ENCODE measurements at regions not wholly inside any gene's neighbourhood (a gene's known extent, or its start where the extent isn't known, plus 50 kb on each side); places are given as distances from the start of the nearest gene placed in this dataset.

DNA sequence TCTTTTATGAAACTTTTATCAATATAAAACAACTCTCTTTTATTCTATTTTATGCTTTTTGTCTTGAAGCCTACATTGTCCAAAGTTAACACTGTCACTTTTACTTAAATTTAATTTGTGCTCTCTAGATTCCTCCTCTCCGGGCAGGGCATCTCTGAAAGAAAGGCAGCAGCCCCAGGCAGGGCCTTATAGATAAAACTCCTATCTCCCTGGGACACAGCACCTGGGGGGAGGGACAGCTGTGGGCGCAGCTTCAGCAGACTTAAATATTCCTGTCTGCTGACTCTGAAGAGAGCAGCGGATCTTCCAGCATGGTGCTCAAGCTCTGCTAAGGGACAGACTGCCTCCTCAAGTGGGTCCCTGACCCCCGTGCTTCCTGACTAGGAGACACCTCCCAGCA lies 447.7 kb upstream of the FANCL start:
- no peak overlapping the region for H3K4me3 ChIP-seq (ENCODE audit: low read depth, low read length)

DNA sequence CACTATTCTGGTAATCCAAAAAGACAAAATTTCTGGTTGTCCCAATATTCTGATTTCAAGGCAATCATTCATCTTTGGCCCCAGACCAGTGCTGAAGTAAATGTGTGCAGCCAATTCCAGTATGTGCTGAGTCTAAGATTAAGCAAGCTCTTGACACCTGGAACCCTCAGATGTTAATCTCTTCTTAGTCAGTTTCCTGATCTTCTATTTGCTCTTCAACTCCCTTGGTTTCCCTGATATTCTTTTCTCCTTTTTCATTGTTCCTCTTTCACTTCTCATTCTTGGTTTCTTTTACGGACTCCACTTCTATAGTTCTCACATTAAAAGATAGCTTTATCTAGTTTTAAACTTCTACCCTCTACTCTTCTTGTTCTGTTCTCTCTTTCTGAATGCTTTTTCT lies 445.7 kb upstream of the FANCL start:
- no peak overlapping the region for H3K4me3 ChIP-seq (ENCODE audit: low read depth, low read length)

DNA sequence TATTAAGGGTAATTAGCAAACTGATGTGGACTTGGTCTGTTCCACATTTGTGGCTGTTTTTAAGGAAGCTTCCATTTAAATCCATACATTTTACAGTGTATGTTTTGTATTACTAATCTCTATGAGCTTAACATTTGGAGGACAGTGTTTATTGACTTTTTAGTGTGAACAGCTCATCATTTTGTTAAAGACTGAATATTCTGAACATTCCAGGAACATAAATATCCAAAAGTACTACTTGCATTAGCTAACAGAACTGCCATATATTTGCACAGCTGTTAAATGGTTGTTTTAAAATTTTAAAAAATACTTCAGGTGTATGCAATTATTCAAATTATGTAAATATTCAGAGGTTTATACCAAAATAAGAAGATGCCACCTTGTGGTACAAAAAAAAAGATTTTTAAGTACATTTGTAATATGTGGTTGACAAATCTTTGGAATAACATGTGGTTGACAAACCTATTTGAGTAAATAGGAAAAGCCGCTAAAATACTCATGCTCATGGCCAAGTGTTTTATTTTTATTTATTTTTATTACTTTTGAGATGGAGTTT lies 439.7 kb upstream of the FANCL start:
- no peak overlapping the region for H3K4me3 ChIP-seq (ENCODE audit: low read depth, low read length)

DNA sequence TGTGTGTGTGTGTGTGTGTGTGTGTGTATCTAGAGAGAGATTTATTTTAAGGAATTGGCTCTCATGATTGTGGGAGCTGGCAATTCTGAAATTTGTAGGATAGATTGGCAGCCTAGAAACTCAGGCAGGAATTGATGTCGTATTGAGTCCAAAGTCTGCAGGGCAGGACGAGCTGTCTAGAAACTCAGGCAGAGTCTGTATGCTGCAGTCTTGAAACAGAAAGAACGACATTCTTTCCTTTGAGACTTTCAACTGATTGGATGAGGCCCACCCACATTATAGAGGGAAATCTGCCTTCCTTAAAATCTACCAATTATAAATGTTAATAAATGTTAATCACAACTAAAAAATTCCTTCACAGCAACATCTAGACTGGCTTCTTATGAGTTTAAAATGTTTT lies 436.6 kb upstream of the FANCL start:
- no peak overlapping the region for H3K4me3 ChIP-seq (ENCODE audit: low read depth, low read length)

DNA sequence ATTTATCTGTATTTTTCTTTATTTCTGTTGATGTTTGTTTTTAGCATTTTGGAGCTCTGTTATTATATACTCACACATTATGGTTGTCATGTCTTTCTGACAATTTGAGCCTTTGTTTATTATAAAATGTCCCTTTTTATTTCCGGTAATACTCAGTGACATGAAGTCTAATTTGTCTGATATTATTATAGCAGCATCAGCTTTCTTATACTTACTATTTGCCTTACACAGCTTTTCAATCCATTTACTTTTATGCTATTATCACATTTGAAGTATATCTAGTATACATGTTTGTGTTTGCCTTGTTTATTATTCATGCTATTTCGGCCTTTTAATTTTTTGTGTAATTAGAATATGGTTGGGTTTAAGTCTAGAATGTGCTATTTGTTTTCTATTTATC lies 430.6 kb upstream of the FANCL start:
- no peak overlapping the region for H3K4me3 ChIP-seq (ENCODE audit: low read depth, low read length)

DNA sequence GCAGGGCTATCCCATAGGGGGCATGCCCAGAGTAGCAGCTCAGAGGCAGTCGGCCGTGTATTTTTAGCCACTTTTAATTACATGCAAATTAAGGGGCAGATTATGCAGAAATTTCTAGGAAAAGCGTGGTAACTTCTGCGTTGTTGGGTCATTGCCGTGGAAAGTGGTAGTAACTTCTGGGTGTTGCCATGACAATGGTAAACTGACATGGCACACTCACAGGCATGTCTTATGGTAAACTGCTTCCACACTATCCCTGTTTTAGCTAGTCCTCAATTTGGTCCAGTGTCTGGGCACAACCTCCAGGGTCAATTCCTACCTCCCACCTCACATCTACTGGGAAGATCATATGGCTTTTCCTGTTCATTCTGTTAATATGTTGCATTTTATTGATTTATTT lies 428.9 kb upstream of the FANCL start:
- H3K4me3 ChIP-seq (ENCODE audit: low read depth, low read length), result no peak overlapping the region

DNA sequence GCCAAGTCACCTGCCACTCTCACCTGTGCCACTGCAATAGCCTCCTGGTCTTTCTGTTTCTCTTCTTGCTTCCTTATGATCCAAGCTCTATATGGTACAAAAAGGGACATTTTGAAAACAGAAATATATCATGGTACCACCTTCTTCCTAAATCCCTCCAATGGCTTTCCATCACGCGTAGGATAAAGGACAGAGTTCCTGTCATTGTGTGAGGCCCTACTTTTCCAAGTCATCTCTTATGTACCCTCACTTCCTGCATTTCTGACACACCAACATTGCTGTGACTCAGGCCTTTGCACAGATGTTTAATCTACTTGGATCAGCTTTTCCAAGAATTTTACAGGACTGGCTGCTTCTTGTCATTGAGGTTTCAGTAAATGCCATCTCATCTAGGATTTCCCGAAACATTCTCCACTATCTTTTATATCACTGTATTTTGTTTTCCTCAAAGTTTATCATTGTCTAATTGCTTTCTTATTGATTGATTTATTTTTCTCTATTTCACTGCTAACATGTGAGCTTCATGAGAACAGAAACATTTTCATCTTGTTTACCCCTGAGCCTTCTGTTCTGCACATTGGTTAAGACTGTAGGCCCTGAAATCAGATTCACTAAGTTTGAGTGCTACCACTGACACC lies 426.1 kb upstream of the FANCL start:
- no peak overlapping the region for H3K4me3 ChIP-seq (ENCODE audit: low read depth, low read length)

DNA sequence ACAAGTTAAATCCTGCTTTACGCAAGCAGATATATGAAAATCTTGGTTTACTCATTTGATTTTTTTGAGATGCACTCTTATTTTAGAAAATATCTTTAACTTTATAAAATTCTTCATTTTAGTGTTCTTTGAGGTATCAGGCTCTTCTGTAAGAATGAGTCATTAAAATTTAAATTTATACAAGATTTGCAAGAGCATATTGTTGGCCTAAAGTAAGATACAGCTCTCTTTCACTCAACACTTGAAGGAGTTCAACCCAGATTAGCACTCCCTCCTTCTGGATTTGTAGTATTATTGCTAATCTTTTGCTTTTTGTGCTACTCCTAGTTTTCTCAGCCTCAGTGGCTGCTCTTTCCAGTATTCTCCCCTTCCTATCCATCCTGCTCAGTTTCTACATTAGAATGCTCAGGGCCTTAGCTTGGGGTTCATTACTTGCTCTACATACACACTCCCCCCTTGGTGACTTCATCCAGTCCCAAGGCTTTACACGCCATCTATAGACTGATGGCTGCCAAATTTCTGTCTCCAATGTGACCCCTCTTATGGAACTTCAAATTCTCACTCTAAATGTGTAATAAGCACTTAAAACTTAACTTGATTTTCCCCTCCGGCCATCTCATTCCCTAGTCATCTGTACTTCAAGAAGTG lies 425.3 kb upstream of the FANCL start:
- H3K4me3 ChIP-seq (ENCODE audit: low read depth, low read length), result no peak overlapping the region

DNA sequence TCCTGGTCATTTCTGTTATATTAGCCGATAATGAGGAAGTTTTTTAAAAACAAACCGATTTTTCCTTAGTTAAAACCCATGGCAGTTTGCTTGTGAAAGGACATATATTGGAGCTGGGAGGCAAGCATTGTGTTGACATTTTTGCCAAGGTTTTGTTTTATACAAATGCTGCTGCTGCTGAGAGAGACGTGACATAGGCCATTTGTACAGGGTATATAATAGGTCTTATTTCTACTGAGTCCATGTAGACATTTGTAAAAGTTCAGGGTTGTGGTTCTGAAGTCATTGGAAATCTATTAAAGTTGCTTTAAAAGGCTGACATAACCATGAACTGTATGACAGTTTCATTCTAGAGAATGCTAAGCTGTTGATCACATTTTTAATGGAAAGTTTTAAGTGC lies 424.0 kb upstream of the FANCL start:
- no peak overlapping the region for H3K4me3 ChIP-seq (ENCODE audit: low read depth, low read length)

DNA sequence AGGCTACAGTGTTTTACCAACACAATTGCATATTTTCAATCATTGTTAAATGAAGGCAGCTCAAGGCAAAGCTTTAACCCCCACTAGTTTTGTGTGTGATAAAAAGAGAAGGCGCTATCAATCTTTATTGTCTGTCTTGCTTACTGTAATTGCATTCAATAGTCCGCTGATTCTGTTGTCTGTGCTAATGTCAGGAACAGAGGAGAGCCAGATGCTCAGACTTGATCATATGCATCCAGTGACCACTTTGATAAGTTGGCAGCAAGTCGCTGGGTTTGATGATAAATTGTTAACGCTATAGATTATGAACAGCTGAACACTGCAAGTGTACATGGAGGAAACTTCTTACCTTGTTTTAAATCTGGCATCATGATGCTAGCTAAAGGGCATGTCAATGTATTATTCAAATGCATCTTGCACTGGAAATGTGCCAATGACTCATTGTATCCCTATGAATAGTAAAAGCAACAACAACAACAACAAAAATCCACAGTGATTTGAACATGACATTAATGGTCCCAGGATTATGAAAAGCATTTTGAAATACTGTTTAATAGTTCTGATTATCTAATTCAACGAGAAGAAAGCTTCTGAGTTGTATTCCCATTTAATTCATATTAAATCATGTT lies 423.5 kb upstream of the FANCL start:
- no peak overlapping the region for H3K4me3 ChIP-seq (ENCODE audit: low read depth, low read length)

DNA sequence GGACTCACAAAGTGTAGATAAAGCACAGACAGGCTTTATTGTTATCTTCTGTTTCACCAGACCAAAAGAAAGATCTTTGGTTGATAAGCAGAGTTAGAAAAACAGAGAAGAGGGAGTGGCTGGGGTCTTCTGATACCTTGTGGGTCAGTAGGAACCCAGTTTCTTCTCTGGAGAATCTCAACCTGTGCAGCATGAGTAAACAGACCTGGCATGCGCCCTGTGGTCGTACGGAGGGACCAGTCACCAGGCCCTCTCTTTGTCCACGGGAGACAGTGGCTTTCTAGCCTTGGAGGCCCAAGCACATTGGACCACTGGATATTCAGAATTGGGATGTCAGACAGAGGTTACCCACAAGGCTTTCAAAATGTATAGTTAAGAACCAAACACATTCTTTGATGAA lies 418.9 kb upstream of the FANCL start:
- H3K4me3 ChIP-seq (ENCODE audit: low read depth, low read length), result no peak overlapping the region

DNA sequence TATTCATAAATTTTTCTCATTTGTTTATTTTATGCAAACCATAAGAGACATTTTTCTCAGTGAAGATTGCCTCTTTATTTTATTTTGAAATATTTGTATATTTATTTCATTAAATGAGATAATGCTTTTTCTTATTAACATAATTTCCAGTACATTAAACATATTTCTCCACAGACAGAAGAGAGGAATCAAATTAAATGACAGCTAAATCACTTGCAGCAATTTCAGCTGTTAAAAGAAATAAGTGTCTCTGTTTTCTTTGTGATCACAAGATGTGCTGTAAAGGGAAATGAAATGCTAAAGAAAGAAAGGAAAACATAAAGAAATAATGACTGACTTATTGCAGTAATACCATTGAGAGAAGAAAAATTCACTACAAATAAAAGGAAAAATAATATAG lies 414.0 kb upstream of the FANCL start:
- no peak overlapping the region for H3K4me3 ChIP-seq (ENCODE audit: low read depth, low read length)

DNA sequence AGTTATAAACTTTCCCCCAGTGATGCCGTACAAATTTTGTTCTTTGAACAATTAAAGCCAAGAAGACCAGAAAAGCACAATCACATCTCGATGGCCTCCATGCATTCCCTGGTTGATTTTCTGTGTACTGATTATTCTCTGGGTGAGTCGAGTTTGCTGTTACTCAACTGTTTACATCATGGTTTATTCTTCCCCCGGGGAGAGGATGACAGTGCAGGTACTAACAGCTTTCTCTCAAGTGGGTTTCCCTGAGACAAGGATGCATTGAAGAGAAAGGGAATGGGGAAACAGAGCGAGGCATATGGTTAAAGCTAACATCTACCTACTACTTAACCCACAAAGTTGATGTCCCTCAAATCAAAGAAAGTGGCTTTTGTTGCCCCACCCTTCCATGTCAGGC lies 410.8 kb upstream of the FANCL start:
- H3K4me3 ChIP-seq (ENCODE audit: low read depth, low read length), result no peak overlapping the region

DNA sequence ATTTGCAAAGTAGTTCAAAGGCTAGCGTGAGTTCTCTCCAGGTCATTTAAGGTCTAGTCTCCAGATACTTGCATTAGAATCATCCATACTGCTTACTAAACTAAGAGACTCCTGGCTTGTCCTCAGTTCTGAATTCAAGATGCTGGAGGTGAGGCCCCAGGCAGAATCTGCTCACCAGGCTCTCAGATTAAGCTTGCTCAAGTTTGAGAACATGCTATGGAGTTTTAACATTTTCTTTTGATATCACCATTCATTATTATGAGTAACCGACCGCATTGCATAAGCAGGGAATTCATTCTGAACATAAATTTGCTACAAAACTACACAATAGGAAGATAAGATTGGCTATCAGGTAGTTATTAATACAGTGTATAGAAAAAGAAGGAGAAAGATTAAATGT lies 409.7 kb upstream of the FANCL start:
- H3K4me3 ChIP-seq (ENCODE audit: low read depth, low read length), result no peak overlapping the region

DNA sequence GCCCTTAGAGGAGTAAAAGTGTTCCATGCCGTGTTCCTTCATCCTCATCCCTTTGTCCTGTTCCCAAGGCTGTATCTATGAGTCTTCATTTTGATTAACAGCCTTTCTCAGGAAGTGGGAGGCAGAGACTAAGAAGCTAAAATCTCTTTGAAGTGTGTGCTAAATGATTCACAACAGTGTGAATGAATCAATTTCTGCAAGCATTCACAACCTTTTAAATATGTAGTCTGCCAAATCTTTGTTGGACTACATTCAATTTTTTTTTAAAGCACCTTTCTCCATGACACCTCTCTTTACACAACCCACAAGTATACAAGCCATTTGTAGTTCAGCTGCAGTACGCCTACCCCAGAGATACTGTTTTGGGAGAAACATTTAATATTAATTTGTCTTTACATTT lies 408.6 kb upstream of the FANCL start:
- H3K4me3 ChIP-seq (ENCODE audit: low read depth, low read length), result no peak overlapping the region

DNA sequence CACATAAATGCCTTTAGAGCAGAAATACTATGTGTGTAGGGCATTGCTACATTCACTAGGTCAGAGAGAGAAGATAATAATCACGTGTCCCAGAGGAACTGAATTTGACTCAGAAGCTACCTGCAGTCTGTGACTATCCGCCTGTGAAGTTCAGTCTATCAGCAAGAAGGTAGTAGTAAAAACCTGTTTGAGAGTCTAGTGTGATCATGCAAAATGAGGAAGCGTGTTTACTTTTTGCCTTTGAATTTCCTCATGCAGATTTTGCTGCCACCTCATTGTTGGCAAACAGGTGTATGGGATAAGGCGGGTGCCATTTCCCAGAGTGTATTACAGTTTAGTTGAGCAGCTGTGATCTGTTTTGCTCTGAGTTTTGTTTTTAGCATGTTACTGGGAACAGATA lies 403.9 kb upstream of the FANCL start:
- H3K4me3 ChIP-seq (ENCODE audit: low read depth, low read length), result no peak overlapping the region

DNA sequence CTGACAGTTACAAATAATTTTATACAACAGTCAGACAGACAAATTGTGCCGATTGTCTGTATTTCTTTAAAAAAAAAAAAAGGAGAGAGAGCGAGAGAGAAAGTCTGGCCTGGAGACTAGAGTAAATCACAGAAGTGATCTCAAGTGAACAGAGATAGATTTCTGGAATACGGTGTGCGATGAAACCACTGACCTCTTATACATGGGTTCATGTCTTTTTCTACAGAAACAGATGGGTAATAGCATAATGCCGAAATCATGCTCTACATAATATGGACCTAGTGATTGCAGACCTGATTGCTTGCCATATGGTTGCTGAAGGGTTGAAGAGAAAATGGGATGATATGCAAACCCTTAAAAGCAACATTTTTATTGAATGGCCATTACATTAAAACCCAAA lies 403.3 kb upstream of the FANCL start:
- H3K4me3 ChIP-seq (ENCODE audit: low read depth, low read length), result no peak overlapping the region

DNA sequence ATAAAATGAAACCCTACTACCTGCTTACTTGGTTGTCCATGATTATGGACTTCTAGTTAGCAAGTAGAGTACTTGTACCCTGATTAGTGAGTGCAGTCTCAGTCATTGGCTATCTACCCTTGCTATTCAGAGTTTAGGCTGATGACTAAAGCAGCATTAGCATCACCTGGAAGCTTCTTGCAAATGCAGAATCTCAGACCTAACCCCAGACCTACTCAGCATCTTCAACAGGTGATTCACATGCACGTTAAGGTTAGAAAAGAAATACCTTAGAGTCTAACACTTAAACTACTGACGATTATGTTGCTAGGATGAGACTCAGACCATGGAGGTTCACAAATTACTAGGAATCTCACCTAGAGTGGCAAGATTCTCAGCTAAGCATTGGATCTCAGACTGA lies 399.9 kb upstream of the FANCL start:
- H3K4me3 ChIP-seq (ENCODE audit: low read depth, low read length), result no peak overlapping the region

DNA sequence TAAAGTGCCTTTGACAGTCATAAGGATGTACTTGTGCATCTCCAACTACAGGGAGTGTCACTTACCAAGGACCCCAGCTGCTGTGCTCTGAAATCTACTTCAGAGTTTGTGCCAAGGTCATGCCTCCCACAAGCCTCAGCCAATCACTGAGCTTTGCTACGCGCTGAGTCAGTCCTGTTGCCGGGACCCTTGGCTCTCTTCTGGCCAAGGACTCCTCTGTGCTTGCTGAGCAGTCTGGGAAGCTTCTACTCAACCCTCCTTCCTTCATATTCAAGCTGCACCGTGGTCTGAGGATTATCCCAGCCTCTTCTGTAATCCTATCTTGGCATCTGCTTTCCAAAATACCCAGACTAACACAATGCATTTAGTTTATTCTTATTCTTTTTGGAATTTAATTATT lies 398.9 kb upstream of the FANCL start:
- H3K4me3 ChIP-seq (ENCODE audit: low read depth, low read length), result no peak overlapping the region

DNA sequence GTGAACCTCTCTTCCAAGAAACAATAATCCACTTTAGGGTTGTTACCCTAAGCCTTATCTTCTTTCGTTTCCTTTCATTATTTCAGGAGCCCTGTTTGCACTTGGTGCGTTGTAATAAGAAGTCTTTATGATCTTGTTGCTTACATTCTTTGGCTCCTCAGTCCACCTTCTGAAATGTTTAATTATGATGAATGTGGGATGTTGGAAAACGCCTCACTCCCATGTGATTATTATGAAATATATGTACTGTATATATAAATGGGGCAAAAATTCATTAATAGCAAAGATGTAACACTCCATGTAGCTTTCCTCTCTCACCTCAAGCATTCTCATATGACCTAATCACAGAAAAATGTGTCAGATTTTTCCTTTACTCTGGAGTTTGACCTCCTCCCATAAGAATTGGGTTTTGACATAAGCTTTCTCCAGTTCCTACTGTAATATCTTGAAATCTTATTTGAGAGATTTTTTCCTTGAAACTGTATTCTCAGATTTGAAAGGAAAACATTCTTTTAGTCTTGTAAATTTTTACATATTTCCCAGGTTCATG lies 397.2 kb upstream of the FANCL start:
- H3K4me3 ChIP-seq (ENCODE audit: low read depth, low read length), result no peak overlapping the region

DNA sequence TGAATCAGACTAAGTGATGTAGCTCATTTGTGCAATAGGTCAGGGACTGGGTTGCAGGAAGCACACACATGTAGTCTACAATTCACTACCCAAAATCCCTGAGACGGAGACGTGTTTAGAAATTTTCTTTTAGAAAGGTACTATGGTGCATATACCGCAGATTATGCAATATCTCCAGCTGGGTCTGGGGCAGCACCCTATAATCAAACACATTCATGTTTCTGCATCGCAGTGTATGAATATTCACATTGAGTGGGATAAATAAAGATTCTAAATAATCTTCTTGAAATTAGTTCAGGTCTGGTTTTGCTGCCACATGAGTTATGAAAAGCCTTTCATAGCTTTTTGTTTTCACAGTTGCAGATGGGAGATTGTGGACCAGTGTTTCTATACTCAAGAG lies 395.7 kb upstream of the FANCL start:
- H3K4me3 ChIP-seq (ENCODE audit: low read depth, low read length), result no peak overlapping the region

DNA sequence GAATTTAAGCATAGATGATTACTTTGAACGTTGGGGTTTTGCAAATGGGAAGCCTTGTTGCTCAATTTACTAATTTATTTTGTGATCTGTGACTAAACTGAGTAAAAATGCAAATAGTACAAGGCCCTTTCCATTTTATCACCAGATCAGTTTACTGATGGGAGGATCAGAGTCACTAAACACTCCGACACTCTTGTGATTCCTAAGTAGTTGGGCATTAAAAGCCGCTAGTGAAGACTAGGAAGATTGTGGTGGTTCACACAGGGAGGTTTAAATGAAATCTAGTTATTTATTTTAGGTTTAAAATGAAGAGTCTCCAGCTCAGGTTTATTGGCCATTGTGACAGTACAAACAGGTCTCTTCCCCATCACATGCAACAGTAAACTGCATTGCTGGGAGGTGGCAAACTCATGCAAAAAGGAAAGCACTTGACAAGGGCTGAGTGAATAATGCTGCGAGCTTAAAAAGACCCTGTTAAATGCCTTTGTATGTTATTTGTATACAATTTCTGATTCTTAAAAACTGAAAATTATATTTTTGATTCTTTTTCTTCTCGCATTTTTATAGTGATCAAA lies 394.8 kb upstream of the FANCL start:
- H3K4me3 ChIP-seq (ENCODE audit: low read depth, low read length), result no peak overlapping the region
